ENCODE measurements at regions not wholly inside any gene's neighbourhood (a gene's known extent, or its start where the extent isn't known, plus 50 kb on each side); places are given as distances from the start of the nearest gene placed in this dataset.

- no peak for TF ChIP-seq CTCF (IDR thresholded peaks at IDR 0.05; ENCODE audit: low read depth, low read length, missing control alignments)
- no peak overlapping the region for H3K4me3 ChIP-seq (replicated peaks; ENCODE audit: low read depth, low read length)
- no peak for DNase-seq (ENCODE audit: extremely low read depth, low read depth)
These were observed 112.0 kb upstream of the RMDN2 start for GRCh38 chr2:37812941-37813730.

GRCh38 chr2:37816036-37816435, 109.1 kb upstream of the RMDN2 start:
- H3K4me3 ChIP-seq (replicated peaks; ENCODE audit: low read depth, low read length): no peak overlapping the region
- no peak for DNase-seq (ENCODE audit: extremely low read depth, low read depth)
- no peak for TF ChIP-seq CTCF (IDR thresholded peaks at IDR 0.05; ENCODE audit: low read depth, low read length, missing control alignments)

GRCh38 chr2:37816686-37817085, 108.4 kb upstream of the RMDN2 start:
- TF ChIP-seq CTCF (IDR thresholded peaks at IDR 0.05; ENCODE audit: low read depth, low read length, missing control alignments): no peak
- no peak for DNase-seq (ENCODE audit: extremely low read depth, low read depth)
- H3K4me3 ChIP-seq (replicated peaks; ENCODE audit: low read depth, low read length): no peak overlapping the region

GRCh38 chr2:37819186-37819585, 105.9 kb upstream of the RMDN2 start:
- no peak overlapping the region for H3K4me3 ChIP-seq (replicated peaks; ENCODE audit: low read depth, low read length)
- DNase-seq (ENCODE audit: extremely low read depth, low read depth): peak; percentile 93
- no peak for TF ChIP-seq CTCF (IDR thresholded peaks at IDR 0.05; ENCODE audit: low read depth, low read length, missing control alignments)

GRCh38 chr2:37820471-37820986, 104.6 kb upstream of the RMDN2 start:
- no peak for DNase-seq (ENCODE audit: extremely low read depth, low read depth)
- TF ChIP-seq CTCF (IDR thresholded peaks at IDR 0.05; ENCODE audit: low read depth, low read length, missing control alignments): no peak
- no peak overlapping the region for H3K4me3 ChIP-seq (replicated peaks; ENCODE audit: low read depth, low read length)

- TF ChIP-seq CTCF (IDR thresholded peaks at IDR 0.05; ENCODE audit: low read depth, low read length, missing control alignments): no peak
- H3K4me3 ChIP-seq (replicated peaks; ENCODE audit: low read depth, low read length): no peak overlapping the region
These were observed 99.5 kb upstream of the RMDN2 start for GRCh38 chr2:37825586-37825985.

More at GRCh38 chr2:37825586-37825985, 99.5 kb upstream of the RMDN2 start:
- no peak for DNase-seq (ENCODE audit: extremely low read depth, low read depth)

All from HFF-Myc (cell line).